NOMO-1 treated with DMSO at 0.1 percent for 48 hours (cell line): ENCODE measurements at regions not wholly inside any gene's neighbourhood (a gene's known extent, or its start where the extent isn't known, plus 50 kb on each side); places are given as distances from the start of the nearest gene placed in this dataset.
"Not testable (repeated sequence)": the region's sequence is repeated elsewhere in the genome, so short reads cannot be mapped to it uniquely, and the experiment has no call there.

Source experiments
- DNase-seq: peaks from one replicate; lab custom pipeline; 2025; ENCODE audit not compliant: unreplicated experiment; lab: John Stamatoyannopoulos, UW

GRCh38 chr4:45283352-45283751, 557.0 kb upstream of the GNPDA2 start:
- DNase-seq, result no peak

GRCh38 chr4:45280121-45280520, 553.8 kb upstream of the GNPDA2 start:
- DNase-seq, result no peak

GRCh38 chr4:45275862-45276261, 549.5 kb upstream of the GNPDA2 start:
- no peak for DNase-seq

GRCh38 chr4:45248106-45248505, 521.8 kb upstream of the GNPDA2 start:
- not testable (repeated sequence) for DNase-seq

- DNase-seq, result no peak
These were observed 515.6 kb upstream of the GNPDA2 start for GRCh38 chr4:45241976-45242375.

GRCh38 chr4:45229206-45229605, 502.9 kb upstream of the GNPDA2 start:
- no peak for DNase-seq

- DNase-seq, result no peak
These were observed 489.7 kb upstream of the GNPDA2 start for GRCh38 chr4:45215976-45216542.

GRCh38 chr4:45208476-45208875, 482.1 kb upstream of the GNPDA2 start:
- not testable (repeated sequence) for DNase-seq

GRCh38 chr4:45207864-45208331, 481.5 kb upstream of the GNPDA2 start:
- not testable (repeated sequence) for DNase-seq

- not testable (repeated sequence) for DNase-seq
These were observed 481.0 kb upstream of the GNPDA2 start for GRCh38 chr4:45207241-45207863.

- no peak for DNase-seq
These were observed 473.4 kb upstream of the GNPDA2 start for GRCh38 chr4:45199736-45200135.

GRCh38 chr4:45188501-45188900, 462.1 kb upstream of the GNPDA2 start:
- no peak for DNase-seq

GRCh38 chr4:45186249-45186648, 459.9 kb upstream of the GNPDA2 start:
- peak; percentile 59 for DNase-seq

- DNase-seq, result no peak
These were observed 457.5 kb upstream of the GNPDA2 start for GRCh38 chr4:45183905-45184304.

GRCh38 chr4:45172636-45173035, 446.3 kb upstream of the GNPDA2 start:
- DNase-seq, result no peak

GRCh38 chr4:45160951-45161350, 434.6 kb upstream of the GNPDA2 start:
- DNase-seq, result no peak

- DNase-seq, result no peak
These were observed 428.9 kb upstream of the GNPDA2 start for GRCh38 chr4:45155081-45155777.

GRCh38 chr4:45147866-45148265, 421.5 kb upstream of the GNPDA2 start:
- DNase-seq, result no peak

- DNase-seq, result no peak
These were observed 404.7 kb upstream of the GNPDA2 start for GRCh38 chr4:45131020-45131419.

GRCh38 chr4:45122406-45122805, 396.1 kb upstream of the GNPDA2 start:
- no peak for DNase-seq

GRCh38 chr4:45121426-45121975, 395.1 kb upstream of the GNPDA2 start:
- no peak for DNase-seq

- DNase-seq, result no peak
These were observed 393.8 kb upstream of the GNPDA2 start for GRCh38 chr4:45120163-45120562.
